Glutamatergic neuron (in vitro differentiated cells): ENCODE measurements at regions not wholly inside any gene's neighbourhood (a gene's known extent, or its start where the extent isn't known, plus 50 kb on each side); places are given as distances from the start of the nearest gene placed in this dataset.

Source experiments
- DNase-seq: peaks from one replicate; pipeline ENCODE4 v3.0.0; 2022
- H3K27ac Mint-ChIP-seq: one replicate; pipeline ENCODE4 v1.8.0; 2020; ENCODE audit warnings: mild to moderate bottlenecking, mixed read lengths, inconsistent platforms; ENCODE audit not compliant: unreplicated experiment
- H3K27me3 Mint-ChIP-seq: one replicate; pipeline ENCODE4 v1.8.0; 2020; ENCODE audit warnings: mild to moderate bottlenecking, moderate library complexity, mixed read lengths, inconsistent platforms; ENCODE audit not compliant: unreplicated experiment
- H3K36me3 Mint-ChIP-seq: one replicate; pipeline ENCODE4 v1.8.0; 2020; ENCODE audit warnings: mild to moderate bottlenecking, mixed read lengths, inconsistent platforms; ENCODE audit not compliant: unreplicated experiment
- H3K4me1 Mint-ChIP-seq: one replicate; pipeline ENCODE4 v1.8.0; 2020; ENCODE audit warnings: mild to moderate bottlenecking, low read depth, mixed read lengths, inconsistent platforms; ENCODE audit not compliant: unreplicated experiment
- H3K4me3 Mint-ChIP-seq: one replicate; pipeline ENCODE4 v1.8.0; 2020; ENCODE audit warnings: mild to moderate bottlenecking, mixed read lengths, inconsistent platforms; ENCODE audit not compliant: unreplicated experiment
- H3K9me3 Mint-ChIP-seq: one replicate; pipeline ENCODE4 v1.8.0; 2020; ENCODE audit warnings: mild to moderate bottlenecking, moderate library complexity, mixed read lengths, inconsistent platforms; ENCODE audit not compliant: unreplicated experiment
- CTCF ChIP-seq: fragments of 200-600 bp; sonication (generic); IDR thresholded peaks from one replicate; pipeline ENCODE4 v1.5.0; 2021; ENCODE audit not compliant: partially characterized antibody, unreplicated experiment

GRCh38 chr7:126305671-126306070 lies 947.1 kb downstream of the GRM8 start:
- no peak for TF ChIP-seq CTCF
- no peaks in the 10 kb centered on the region for H3K36me3 Mint-ChIP-seq

GRCh38 chr7:126303926-126304325 lies 948.8 kb downstream of the GRM8 start:
- no peaks in the 10 kb centered on the region for H3K4me1 Mint-ChIP-seq
- no peak for DNase-seq
- no peaks in the 10 kb centered on the region for H3K27me3 Mint-ChIP-seq
- no peak overlapping the region for H3K4me3 Mint-ChIP-seq
- H3K36me3 Mint-ChIP-seq, result no peaks in the 10 kb centered on the region
- H3K27ac Mint-ChIP-seq, result no peak overlapping the region
- peaks cover 2% of the 10 kb centered on the region for H3K9me3 Mint-ChIP-seq
- no peak for TF ChIP-seq CTCF

More at GRCh38 chr7:126305671-126306070, 947.1 kb downstream of the GRM8 start:
- H3K27ac Mint-ChIP-seq, result no peak overlapping the region
- no peak for DNase-seq
- no peaks in the 10 kb centered on the region for H3K4me1 Mint-ChIP-seq
- no peak overlapping the region for H3K4me3 Mint-ChIP-seq
- peaks cover 2% of the 10 kb centered on the region for H3K9me3 Mint-ChIP-seq
- no peaks in the 10 kb centered on the region for H3K27me3 Mint-ChIP-seq

GRCh38 chr7:126302639-126303038 lies 950.1 kb downstream of the GRM8 start:
- TF ChIP-seq CTCF, result peak; percentile 52
- H3K9me3 Mint-ChIP-seq, result peaks cover 2% of the 10 kb centered on the region
- H3K27me3 Mint-ChIP-seq, result no peaks in the 10 kb centered on the region
- no peaks in the 10 kb centered on the region for H3K36me3 Mint-ChIP-seq
- H3K27ac Mint-ChIP-seq, result no peak overlapping the region
- no peak overlapping the region for H3K4me3 Mint-ChIP-seq
- H3K4me1 Mint-ChIP-seq, result no peaks in the 10 kb centered on the region
- DNase-seq, result no peak

- Mint-ChIP-seq H3K9me3 (no peaks in the 10 kb centered on the region), H3K36me3 (no peaks in the 10 kb centered on the region), H3K4me3 (no peak overlapping the region), H3K4me1 (no peaks in the 10 kb centered on the region), H3K27ac (no peak overlapping the region), H3K27me3 (no peaks in the 10 kb centered on the region)
- DNase-seq, result no peak
- TF ChIP-seq CTCF, result no peak
Measured at GRCh38 chr7:126286317-126286716, 966.4 kb downstream of the GRM8 start.

GRCh38 chr7:126236261-126236660 lies 1016.5 kb downstream of the GRM8 start:
- no peak for TF ChIP-seq CTCF
- peaks cover 3% of the 10 kb centered on the region for H3K9me3 Mint-ChIP-seq
- no peaks in the 10 kb centered on the region for H3K36me3 Mint-ChIP-seq
- no peaks in the 10 kb centered on the region for H3K27me3 Mint-ChIP-seq
- peaks cover 7% of the 10 kb centered on the region for H3K4me1 Mint-ChIP-seq
- no peak overlapping the region for H3K27ac Mint-ChIP-seq
- H3K4me3 Mint-ChIP-seq, result no peak overlapping the region
- peak; percentile 15 for DNase-seq
